Inflammatory macrophage treated with lipopolysaccharide for 1 hour (primary cell): ENCODE measurements at regions not wholly inside any gene's neighbourhood (a gene's known extent, or its start where the extent isn't known, plus 50 kb on each side); places are given as distances from the start of the nearest gene placed in this dataset.

Source experiments
- DNase-seq, 2 donors: peaks; one replicate each; pipeline ENCODE4 v3.0.0-alpha.2; 2020 to 2022

DNA sequence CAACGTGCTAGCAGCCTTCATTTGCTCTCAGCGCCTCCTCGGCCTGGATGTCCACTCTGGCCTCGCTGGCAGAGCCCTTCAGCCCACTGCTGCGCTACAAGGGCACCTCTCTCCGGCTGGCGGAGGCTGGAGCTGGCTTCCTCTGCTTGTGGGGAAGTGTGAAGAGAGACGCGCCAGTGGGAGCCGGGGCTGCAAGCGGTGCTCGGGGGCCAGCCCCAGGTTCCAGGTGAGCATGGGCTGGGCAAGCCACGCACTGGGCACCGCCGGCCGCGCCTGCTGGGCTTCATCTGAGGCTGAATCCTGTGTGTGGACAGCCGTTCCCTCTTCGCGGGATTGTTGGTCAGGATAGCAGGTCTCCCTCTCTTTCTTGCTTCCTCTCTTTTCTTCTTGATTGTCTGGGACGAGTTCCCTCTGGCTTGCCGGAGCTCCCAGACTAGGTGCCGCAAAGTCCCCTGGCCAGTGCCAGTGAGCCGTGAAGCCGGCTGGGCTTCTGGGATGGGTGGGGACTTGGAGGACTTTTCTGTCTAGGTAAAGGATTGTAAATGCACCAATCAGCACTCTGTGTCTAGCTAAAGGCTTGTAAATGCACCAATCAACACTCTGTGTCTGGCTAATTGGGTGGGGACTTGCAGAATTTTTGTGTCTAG, 165.0 kb downstream of the HEPH start:
- DNase-seq: no peak

DNA sequence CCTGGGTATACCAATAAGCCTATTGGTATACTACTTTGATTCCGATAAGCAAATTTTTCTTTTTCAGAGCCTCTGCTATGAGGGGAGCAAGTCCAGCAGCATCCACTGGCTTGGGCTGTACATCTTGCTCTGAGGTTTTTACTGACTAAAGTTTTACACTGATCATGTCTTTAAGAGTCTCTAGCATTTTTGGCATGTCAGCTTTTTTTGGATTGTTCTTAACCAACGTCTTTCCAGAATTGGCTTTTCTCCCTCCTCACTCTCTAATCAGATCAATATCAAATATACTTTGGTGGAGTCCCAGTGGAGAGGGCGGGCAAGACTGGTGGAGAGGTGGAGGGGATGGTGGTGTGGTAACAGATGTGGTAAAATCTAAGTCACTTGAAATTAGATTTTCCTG, 196.8 kb downstream of the HEPH start:
- DNase-seq: no peak

DNA sequence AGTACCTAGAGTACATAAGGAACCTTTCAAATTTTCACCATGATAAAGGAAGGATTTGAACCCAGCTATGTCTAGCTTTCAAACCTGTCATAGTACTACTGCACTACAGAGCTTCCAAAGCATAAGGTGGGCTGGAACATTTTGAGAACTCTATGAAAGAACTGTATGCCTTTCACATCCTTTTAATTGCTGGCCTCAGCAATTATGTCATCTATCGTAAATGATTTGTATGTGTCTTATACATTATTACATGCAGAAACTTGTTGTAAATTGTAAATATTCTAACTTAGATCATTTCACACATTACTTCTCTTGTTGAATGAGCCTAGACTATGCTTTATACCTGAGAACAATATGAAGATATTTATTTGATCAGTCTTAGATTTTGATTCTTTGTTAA, 220.7 kb downstream of the HEPH start:
- no peak for DNase-seq

DNA sequence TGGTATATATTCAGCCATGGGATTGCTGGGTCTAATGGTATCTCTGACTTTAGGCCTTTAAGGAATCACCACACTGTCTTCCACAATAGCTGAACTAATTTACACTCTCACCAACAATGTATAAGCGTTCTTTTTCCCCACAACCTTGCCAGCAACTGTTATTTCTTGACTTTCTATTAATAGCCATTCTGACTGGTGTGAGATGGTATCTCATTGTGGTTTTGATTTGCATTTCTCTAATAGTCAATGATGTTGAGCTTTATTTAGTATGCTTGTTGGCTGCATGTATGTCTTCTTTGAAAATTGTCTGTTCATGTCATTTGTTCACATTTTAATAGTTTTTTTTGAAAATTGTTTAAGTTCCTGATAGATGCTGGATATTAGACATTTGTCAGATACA, 235.2 kb downstream of the HEPH start:
- DNase-seq: no peak

DNA sequence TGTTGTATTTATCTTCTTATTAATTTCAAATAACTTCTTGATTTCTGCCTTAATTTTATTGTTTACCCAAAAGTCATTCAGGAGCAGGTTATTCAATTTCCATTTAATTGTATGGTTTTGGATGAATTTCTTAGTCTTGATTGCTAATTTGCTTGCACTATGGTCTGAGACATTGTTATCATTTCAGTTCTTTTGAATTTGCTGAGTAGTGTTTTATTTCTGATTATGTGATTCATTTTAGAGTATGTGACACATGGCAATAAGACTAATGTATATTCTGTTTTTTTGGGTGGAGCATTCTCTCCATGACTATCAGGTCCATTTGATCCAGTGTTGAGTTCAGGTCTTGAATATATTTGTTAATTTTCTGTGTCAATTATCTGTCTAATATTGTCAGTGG, 236.7 kb downstream of the EDA2R start:
- no peak for DNase-seq

DNA sequence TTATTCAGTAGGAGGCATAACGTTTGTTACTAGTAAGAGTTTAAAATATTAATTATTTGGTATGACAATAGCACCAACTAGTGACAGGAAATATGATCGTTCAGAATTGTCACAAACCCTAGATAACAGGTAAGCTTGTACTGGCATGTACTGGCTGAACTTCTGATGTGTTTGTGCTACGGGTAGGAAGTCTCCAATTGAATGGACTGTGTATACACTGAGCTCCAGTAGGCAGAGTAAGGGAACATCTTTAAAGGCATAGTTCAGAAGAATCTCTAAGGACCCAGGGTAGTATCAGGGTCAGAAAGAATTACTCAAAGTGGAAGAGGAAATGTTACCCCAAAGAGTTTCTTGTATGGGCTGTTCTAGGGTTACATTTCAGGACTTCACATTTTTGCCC, 230.4 kb downstream of the EDA2R start:
- peak in 1 of 2 donors; percentile 1 for DNase-seq

DNA sequence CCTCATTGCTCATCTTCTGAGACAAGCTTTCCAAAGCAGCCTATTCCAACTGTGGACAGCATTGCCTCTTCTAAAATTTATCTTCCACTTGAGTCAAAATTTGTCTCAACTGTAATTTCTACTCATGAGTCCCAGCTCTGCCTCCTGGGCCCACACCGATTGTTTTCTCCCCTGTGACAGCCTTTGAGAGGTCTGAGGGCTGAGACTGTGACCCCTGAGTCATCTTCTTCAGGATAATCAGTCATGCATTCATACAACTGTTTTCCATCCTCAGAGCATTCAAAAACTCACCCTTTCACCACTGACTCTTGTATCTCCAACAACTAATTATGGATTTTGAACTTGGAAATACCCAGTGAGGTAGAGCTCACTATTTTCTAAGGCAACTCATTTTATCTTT, 228.1 kb downstream of the EDA2R start:
- no peak for DNase-seq
